Naive thymus-derived CD4-positive, alpha-beta T cell (primary cell): ENCODE measurements at regions not wholly inside any gene's neighbourhood (a gene's known extent, or its start where the extent isn't known, plus 50 kb on each side); places are given as distances from the start of the nearest gene placed in this dataset.

Experiments used
- ATAC-seq: fragments of 150-1000 bp; cut with Tn5 transposase; 2 replicates; pipeline ENCODE4 v1.10.0; 2021; ENCODE audit warnings: mild to moderate bottlenecking, moderate library complexity
- CTCF ChIA-PET: fragments of 350-600 bp; sonication (Branson Sonifier 250); formaldehyde crosslinking; loops from one replicate; lab custom pipeline; 2021; ENCODE audit warnings: antibody characterized with exemption; lab: Charles Lee
- POLR2A ChIA-PET: fragments of 350-600 bp; sonication (Branson Sonifier 250); formaldehyde crosslinking; loops from one replicate; lab custom pipeline; 2021; ENCODE audit warnings: antibody characterized with exemption, inconsistent platforms; lab: Charles Lee
- DNase-seq, 9 donors: peaks; one replicate each; pipeline versions ENCODE4 v3.0.0 to v3.0.0-alpha.2; 2020 to 2022; ENCODE audit warnings: mixed read lengths in 1 of 9
- H3K27ac ChIP-seq: one replicate; pipeline ENCODE4 v1.7.0; 2013; ENCODE audit warnings: mild to moderate bottlenecking, low read depth, low read length, moderate library complexity
- H3K27me3 ChIP-seq, 2 donors: one replicate each; pipeline ENCODE4 v1.7.0; 2013; ENCODE audit warnings: low read length in 2 of 2, mild to moderate bottlenecking in 2 of 2, moderate library complexity in 2 of 2; ENCODE audit not compliant: control insufficient read depth in 2 of 2, insufficient read depth in 2 of 2
- H3K36me3 ChIP-seq, 3 experiments: 1 replicate in 2 of 3; 2 replicates in 1 of 3; pipeline ENCODE4 v1.7.0; 2013; ENCODE audit warnings: low read length in 3 of 3, mild to moderate bottlenecking in 3 of 3, moderate library complexity in 1 of 3; ENCODE audit not compliant: insufficient read depth in 3 of 3, control insufficient read depth in 2 of 3
- H3K4me1 ChIP-seq, 2 donors: one replicate each; pipeline ENCODE4 v1.7.0; 2013; ENCODE audit warnings: low read length in 2 of 2, mild to moderate bottlenecking in 2 of 2, moderate library complexity in 1 of 2; ENCODE audit not compliant: control insufficient read depth in 2 of 2, insufficient read depth in 2 of 2
- H3K4me3 ChIP-seq: 2 replicates; pipeline ENCODE4 v1.7.0; 2013; ENCODE audit warnings: mild to moderate bottlenecking, low read length
- H3K9me3 ChIP-seq, 3 experiments: 1 replicate in 2 of 3; 2 replicates in 1 of 3; pipeline ENCODE4 v1.7.0; 2013; ENCODE audit warnings: low read length in 3 of 3; ENCODE audit not compliant: control insufficient read depth in 2 of 3
- H3K27ac Mint-ChIP-seq, 9 donors: one replicate each; pipeline ENCODE4 v1.8.0; 2020 to 2022; ENCODE audit warnings: mixed read lengths in 9 of 9, mild to moderate bottlenecking in 8 of 9, moderate library complexity in 5 of 9, inconsistent platforms in 2 of 9
- H3K27me3 Mint-ChIP-seq, 5 donors: one replicate each; pipeline ENCODE4 v1.8.0; 2021 to 2022; ENCODE audit warnings: mixed read lengths in 5 of 5, mild to moderate bottlenecking in 1 of 5
- H3K36me3 Mint-ChIP-seq, 5 donors: one replicate each; pipeline ENCODE4 v1.8.0; 2020 to 2022; ENCODE audit warnings: mixed read lengths in 5 of 5, mild to moderate bottlenecking in 3 of 5, inconsistent platforms in 1 of 5
- H3K4me1 Mint-ChIP-seq, 7 donors: one replicate each; pipeline ENCODE4 v1.8.0; 2020 to 2022; ENCODE audit warnings: mixed read lengths in 7 of 7, mild to moderate bottlenecking in 3 of 7, inconsistent platforms in 1 of 7
- H3K4me3 Mint-ChIP-seq, 10 donors: one replicate each; pipeline ENCODE4 v1.8.0; 2020 to 2022; ENCODE audit warnings: mild to moderate bottlenecking in 10 of 10, mixed read lengths in 10 of 10, moderate library complexity in 6 of 10, inconsistent platforms in 2 of 10
- H3K9me3 Mint-ChIP-seq, 11 donors: one replicate each; pipeline ENCODE4 v1.8.0; 2020 to 2022; ENCODE audit warnings: mixed read lengths in 11 of 11, mild to moderate bottlenecking in 4 of 11, inconsistent platforms in 1 of 11, moderate library complexity in 1 of 11
- intact Hi-C, 2 donors: fragments of 100-400 bp; cut with micrococcal nuclease; formaldehyde crosslinking; loops; one replicate each; pipeline ENCODE4 v1.15.1; 2023

GRCh38 chr19:32022044-32022640 is 323.3 kb upstream of the ZNF507 start:
- Histone ChIP-seq H3K36me3 (no peaks in the 10 kb centered on the region), H3K4me1 (no peaks in the 10 kb centered on the region), H3K4me3 (no peak overlapping the region), H3K9me3 (peaks cover 0 to 6% (median 0%) of the 10 kb centered on the region in 3 experiments), H3K27ac (no peak overlapping the region), H3K27me3 (no peaks in the 10 kb centered on the region)
- peaks cover 0 to 2% (median 0%) of the 10 kb centered on the region in 7 donors for H3K4me1 Mint-ChIP-seq
- peaks cover 0 to 14% (median 4%) of the 10 kb centered on the region in 5 donors for H3K27me3 Mint-ChIP-seq
- H3K9me3 Mint-ChIP-seq: peaks cover 5 to 50% (median 13%) of the 10 kb centered on the region in 11 donors
- POLR2A ChIA-PET: no interaction called here
- CTCF ChIA-PET: no interaction called here
- no peak overlapping the region for H3K4me3 Mint-ChIP-seq
- ATAC-seq: no peak
- peaks cover 0 to 9% (median 0%) of the 10 kb centered on the region in 5 donors for H3K36me3 Mint-ChIP-seq
- H3K27ac Mint-ChIP-seq: no peak overlapping the region
- intact Hi-C loops: no loop called here
- DNase-seq: no peak

- ATAC-seq: no peak
- Mint-ChIP-seq H3K27me3 (peaks cover 0 to 17% (median 4%) of the 10 kb centered on the region in 5 donors), H3K36me3 (peaks cover 0 to 11% (median 0%) of the 10 kb centered on the region in 5 donors), H3K9me3 (peaks cover 5 to 50% (median 13%) of the 10 kb centered on the region in 11 donors), H3K4me1 (peaks cover 0 to 2% (median 0%) of the 10 kb centered on the region in 7 donors), H3K27ac (no peak overlapping the region), H3K4me3 (no peak overlapping the region)
- ChIA-PET POLR2A (no interaction called here), CTCF (no interaction called here)
- H3K27ac ChIP-seq: no peak overlapping the region
- peaks cover 0 to 6% (median 0%) of the 10 kb centered on the region in 3 experiments for H3K9me3 ChIP-seq
- no peaks in the 10 kb centered on the region for H3K27me3 ChIP-seq
- H3K4me1 ChIP-seq: no peaks in the 10 kb centered on the region
- intact Hi-C loops: no loop called here
- H3K36me3 ChIP-seq: no peaks in the 10 kb centered on the region
- no peak for DNase-seq
- no peak overlapping the region for H3K4me3 ChIP-seq
Observed at GRCh38 chr19:32022731-32023563, 322.5 kb upstream of the ZNF507 start.

GRCh38 chr19:32023564-32023832 is 321.9 kb upstream of the ZNF507 start:
- Histone ChIP-seq H3K27me3 (no peaks in the 10 kb centered on the region), H3K4me1 (no peaks in the 10 kb centered on the region), H3K36me3 (no peaks in the 10 kb centered on the region), H3K4me3 (no peak overlapping the region), H3K27ac (no peak overlapping the region), H3K9me3 (peaks cover 0 to 6% (median 0%) of the 10 kb centered on the region in 3 experiments)
- Mint-ChIP-seq H3K4me1 (peaks cover 0 to 2% (median 0%) of the 10 kb centered on the region in 7 donors), H3K27ac (no peak overlapping the region), H3K36me3 (peaks cover 0 to 11% (median 0%) of the 10 kb centered on the region in 5 donors), H3K9me3 (peaks cover 3 to 48% (median 13%) of the 10 kb centered on the region in 11 donors), H3K4me3 (no peak overlapping the region), H3K27me3 (peaks cover 0 to 13% (median 4%) of the 10 kb centered on the region in 5 donors)
- DNase-seq (no peak), ATAC-seq (no peak)
- intact Hi-C loops: no loop called here
- POLR2A ChIA-PET: no interaction called here
- CTCF ChIA-PET: no interaction called here

- Mint-ChIP-seq H3K4me1 (peaks cover 0 to 2% (median 0%) of the 10 kb centered on the region in 7 donors), H3K27ac (no peak overlapping the region), H3K4me3 (no peak overlapping the region), H3K27me3 (peaks cover 0 to 20% (median 18%) of the 10 kb centered on the region in 5 donors), H3K36me3 (peaks cover 0 to 11% (median 0%) of the 10 kb centered on the region in 5 donors), H3K9me3 (peaks cover 0 to 27% (median 11%) of the 10 kb centered on the region in 11 donors)
- DNase-seq: no peak
- Histone ChIP-seq H3K4me1 (no peaks in the 10 kb centered on the region), H3K9me3 (no peaks in the 10 kb centered on the region), H3K4me3 (no peak overlapping the region), H3K36me3 (no peaks in the 10 kb centered on the region), H3K27me3 (no peaks in the 10 kb centered on the region), H3K27ac (no peak overlapping the region)
- POLR2A ChIA-PET: no interaction called here
- no peak for ATAC-seq
- CTCF ChIA-PET: no interaction called here
- intact Hi-C loops: no loop called here
Observed at GRCh38 chr19:32029235-32029634, 316.2 kb upstream of the ZNF507 start.

- CTCF ChIA-PET: no interaction called here
- Histone ChIP-seq H3K4me3 (no peak overlapping the region), H3K36me3 (no peaks in the 10 kb centered on the region), H3K27me3 (no peaks in the 10 kb centered on the region), H3K4me1 (no peaks in the 10 kb centered on the region), H3K9me3 (no peaks in the 10 kb centered on the region), H3K27ac (no peak overlapping the region)
- POLR2A ChIA-PET: no interaction called here
- no peak for DNase-seq
- Mint-ChIP-seq H3K36me3 (no peaks in the 10 kb centered on the region), H3K27me3 (peaks cover 0 to 22% (median 13%) of the 10 kb centered on the region in 5 donors), H3K4me3 (no peak overlapping the region), H3K4me1 (no peaks in the 10 kb centered on the region), H3K27ac (no peak overlapping the region), H3K9me3 (peaks cover 0 to 8% (median 0%) of the 10 kb centered on the region in 11 donors)
- no peak for ATAC-seq
- intact Hi-C loops: no loop called here
Observed at GRCh38 chr19:32032561-32032960, 312.8 kb upstream of the ZNF507 start.

- ATAC-seq (no peak), DNase-seq (no peak)
- POLR2A ChIA-PET: no interaction called here
- Histone ChIP-seq H3K4me3 (no peak overlapping the region), H3K27me3 (peaks cover 0 to 3% of the 10 kb centered on the region in 2 donors), H3K36me3 (no peaks in the 10 kb centered on the region), H3K4me1 (no peaks in the 10 kb centered on the region), H3K27ac (no peak overlapping the region), H3K9me3 (no peaks in the 10 kb centered on the region)
- H3K27me3 Mint-ChIP-seq: peaks cover 0 to 28% (median 17%) of the 10 kb centered on the region in 5 donors
- CTCF ChIA-PET: no interaction called here
- intact Hi-C loops: no loop called here
- H3K36me3 Mint-ChIP-seq: no peaks in the 10 kb centered on the region
- H3K4me1 Mint-ChIP-seq: no peaks in the 10 kb centered on the region
- H3K27ac Mint-ChIP-seq: no peak overlapping the region
- H3K9me3 Mint-ChIP-seq: peaks cover 0 to 7% (median 0%) of the 10 kb centered on the region in 11 donors
- no peak overlapping the region for H3K4me3 Mint-ChIP-seq
Observed at GRCh38 chr19:32035626-32036025, 309.8 kb upstream of the ZNF507 start.
